Stimulated activated CD4-positive, alpha-beta T cell treated with anti-CD3 and anti-CD28 coated beads, TNF-alpha, amount 100 ng/mL, for 24 hours (primary cell): ENCODE measurements at regions not wholly inside any gene's neighbourhood (a gene's known extent, or its start where the extent isn't known, plus 50 kb on each side); places are given as distances from the start of the nearest gene placed in this dataset.

ENCODE experiments used
- DNase-seq, 3 experiments: peaks; one replicate each; pipeline ENCODE4 v3.0.0-alpha.2; 2020; ENCODE audit warnings: low read depth in 3 of 3

GRCh38 chr18:25443776-25444175 lies 91.8 kb upstream of the ZNF521 start:
- no peak for DNase-seq

GRCh38 chr18:25435149-25435782 lies 83.3 kb upstream of the ZNF521 start:
- DNase-seq = no peak

GRCh38 chr18:25434745-25435144 lies 82.8 kb upstream of the ZNF521 start:
- no peak for DNase-seq

GRCh38 chr18:25433590-25433989 lies 81.6 kb upstream of the ZNF521 start:
- no peak for DNase-seq

- no peak for DNase-seq
Measured at GRCh38 chr18:25425024-25425423, 73.1 kb upstream of the ZNF521 start.

- no peak for DNase-seq
Measured at GRCh38 chr18:25423760-25424159, 71.8 kb upstream of the ZNF521 start.

- no peak for DNase-seq
Measured at GRCh38 chr18:25423267-25423666, 71.3 kb upstream of the ZNF521 start.

- DNase-seq = no peak
Measured at GRCh38 chr18:25422230-25422629, 70.3 kb upstream of the ZNF521 start.

GRCh38 chr18:25420077-25420825 lies 68.3 kb upstream of the ZNF521 start:
- no peak for DNase-seq

GRCh38 chr18:25416374-25416773 lies 64.4 kb upstream of the ZNF521 start:
- DNase-seq = no peak

GRCh38 chr18:25409971-25410370 lies 58.0 kb upstream of the ZNF521 start:
- DNase-seq = no peak

- DNase-seq = no peak
Measured at GRCh38 chr18:25408293-25408692, 56.3 kb upstream of the ZNF521 start.
